GM18499 (cell line): ENCODE measurements at regions not wholly inside any gene's neighbourhood (a gene's known extent, or its start where the extent isn't known, plus 50 kb on each side); places are given as distances from the start of the nearest gene placed in this dataset.

Experiments used
- ATAC-seq: cut with Tn5 transposase; IDR thresholded peaks from one replicate; pipeline ENCODE4 v1.9.1; 2021; ENCODE audit warnings: moderate number of reproducible peaks; ENCODE audit not compliant: insufficient read depth, unreplicated experiment

GRCh38 chr4:136495076-136495475 is 1037.2 kb downstream of the PCDH18 start:
- no peak for ATAC-seq

DNA sequence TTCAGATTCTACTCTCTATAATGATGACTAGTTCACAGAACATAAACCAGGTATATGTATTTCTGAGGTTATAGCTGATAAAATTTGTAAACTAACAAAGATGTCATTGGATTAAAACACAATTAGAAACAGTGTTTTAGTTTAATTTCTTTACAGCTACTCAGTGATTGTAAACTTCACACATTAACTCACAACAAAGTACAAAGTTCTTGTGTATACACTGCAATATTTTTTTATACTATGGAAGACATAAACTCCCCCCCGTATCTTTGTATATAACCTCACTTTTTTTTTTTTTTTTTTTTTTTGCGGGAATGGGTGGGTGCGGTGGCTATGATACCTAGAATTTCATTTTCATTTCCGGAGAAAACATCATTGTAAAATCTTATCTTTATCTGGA is 1043.2 kb downstream of the PCDH18 start:
- no peak for ATAC-seq

GRCh38 chr4:136484996-136485395 is 1047.3 kb downstream of the PCDH18 start:
- ATAC-seq = no peak

GRCh38 chr4:136476753-136477152 is 1055.5 kb downstream of the PCDH18 start:
- ATAC-seq = no peak

DNA sequence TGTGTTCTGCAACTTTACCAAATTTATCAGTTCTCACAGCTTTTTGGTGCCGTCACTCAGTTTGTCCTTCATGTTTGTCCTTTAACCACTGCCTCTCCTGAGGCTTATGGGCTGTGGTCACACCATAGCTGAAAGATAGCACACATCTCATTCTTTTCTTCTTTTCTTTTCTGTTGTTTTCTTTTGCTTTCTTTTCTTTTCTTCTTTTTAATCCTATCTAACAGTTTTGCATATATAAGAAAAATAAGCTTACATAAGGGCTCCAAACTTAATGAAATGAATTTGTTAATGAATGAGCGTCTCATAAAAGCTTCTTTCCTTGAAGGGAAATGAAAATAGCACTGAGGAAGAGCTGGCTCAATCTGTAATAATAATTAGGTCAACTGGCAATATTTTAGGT is 1061.2 kb downstream of the PCDH18 start:
- no peak for ATAC-seq

DNA sequence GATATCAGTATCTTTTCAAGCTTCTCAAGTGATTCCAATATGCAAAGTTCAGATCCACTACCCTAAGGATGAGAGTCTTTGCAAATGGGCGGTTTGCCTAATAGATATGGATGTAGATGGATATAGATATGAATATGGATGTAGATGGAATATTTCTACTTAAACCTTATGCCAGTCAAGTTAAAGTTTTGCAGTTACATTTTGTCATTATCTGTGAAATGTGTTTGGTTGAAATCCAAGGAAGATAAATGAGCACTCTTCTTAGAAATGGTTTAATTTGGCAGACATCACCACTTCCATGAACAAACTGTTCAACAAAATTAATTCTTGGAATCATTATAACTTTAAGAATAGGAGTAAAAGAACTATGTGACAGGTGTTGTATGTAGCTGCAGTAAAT is 1066.6 kb downstream of the PCDH18 start:
- ATAC-seq = no peak

- ATAC-seq = no peak
Measured at GRCh38 chr4:136463941-136464340, 1068.4 kb downstream of the PCDH18 start.

GRCh38 chr4:136461533-136461932 is 1070.8 kb downstream of the PCDH18 start:
- ATAC-seq = no peak

- no peak for ATAC-seq
Measured at GRCh38 chr4:136458326-136458725, 1074.0 kb downstream of the PCDH18 start.

DNA sequence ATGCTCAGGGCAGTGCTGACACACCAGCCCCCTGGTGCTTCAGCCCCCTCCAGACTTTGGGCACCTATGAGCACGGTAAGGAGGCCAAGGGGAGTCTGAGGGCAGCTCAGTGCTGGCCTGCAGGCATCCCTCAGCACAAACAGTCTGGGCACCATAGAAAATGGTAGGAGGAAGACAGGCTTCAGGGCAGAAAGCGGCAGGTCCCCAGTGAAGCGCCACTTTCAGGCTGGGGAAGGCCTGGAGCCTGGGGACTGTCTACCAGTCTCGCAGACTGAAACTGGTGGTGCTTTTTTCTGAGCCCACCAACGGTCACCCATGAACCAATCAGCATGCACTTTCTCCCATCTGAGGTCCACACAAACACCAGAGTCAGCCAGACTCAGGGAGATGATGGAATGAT is 1074.7 kb downstream of the PCDH18 start:
- no peak for ATAC-seq

DNA sequence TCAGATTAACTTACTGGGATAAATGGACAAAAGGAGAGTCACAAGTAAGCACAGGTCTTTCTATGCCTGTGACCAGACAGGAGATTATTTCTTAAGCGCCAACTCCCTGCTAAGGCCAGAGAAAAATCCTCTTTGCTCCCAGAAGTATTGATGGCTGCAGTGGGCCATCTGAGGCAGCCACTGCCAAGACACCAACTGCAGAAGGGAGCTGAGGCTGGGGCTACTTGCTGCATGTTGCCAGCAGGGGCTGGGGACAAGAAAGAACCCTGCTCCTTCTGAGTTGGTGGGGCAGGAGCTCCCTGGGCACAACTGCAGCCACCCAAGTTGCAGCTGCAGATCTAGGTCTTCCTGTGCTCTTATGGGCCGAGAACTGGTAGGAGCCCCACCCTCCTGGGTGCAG is 1075.3 kb downstream of the PCDH18 start:
- no peak for ATAC-seq

DNA sequence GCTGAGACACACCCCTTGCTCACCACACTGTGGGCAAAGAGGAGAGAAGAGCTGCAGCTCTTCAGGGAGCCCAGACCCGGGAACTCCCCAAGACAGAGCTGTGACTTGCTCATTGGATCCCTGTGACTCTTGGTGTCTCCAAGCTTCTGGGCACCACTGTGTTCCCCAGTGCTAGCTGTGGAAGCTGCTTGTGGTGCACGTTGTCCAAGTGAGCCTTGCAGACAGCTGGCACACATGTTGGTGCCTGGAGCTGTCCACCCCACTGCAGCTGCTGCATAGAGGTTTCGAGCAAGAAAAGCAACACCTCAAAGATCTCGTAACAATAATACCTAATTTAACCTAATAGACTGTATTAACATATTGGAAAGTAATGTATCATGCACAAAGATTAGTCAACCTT is 1089.3 kb downstream of the PCDH18 start:
- ATAC-seq = no peak

DNA sequence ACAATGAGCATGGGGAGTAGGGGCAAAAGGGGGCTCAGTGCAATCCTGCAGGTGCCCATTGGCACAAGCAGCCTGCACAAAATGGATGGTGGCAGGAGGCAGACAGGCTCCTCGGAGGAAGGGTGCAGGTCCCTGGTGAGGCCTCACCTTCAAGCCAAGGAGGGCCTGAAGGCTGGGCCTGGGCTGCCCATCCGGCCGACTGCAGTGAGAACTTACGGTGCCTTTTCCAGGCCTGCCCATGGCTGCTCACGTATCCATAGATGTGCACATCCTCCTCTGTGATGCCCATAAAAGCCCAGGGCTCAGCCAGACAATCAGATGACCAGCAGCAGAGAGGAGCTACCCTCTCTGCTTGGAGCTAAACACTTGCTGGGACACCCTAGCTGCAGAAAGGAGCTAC is 1089.8 kb downstream of the PCDH18 start:
- no peak for ATAC-seq

DNA sequence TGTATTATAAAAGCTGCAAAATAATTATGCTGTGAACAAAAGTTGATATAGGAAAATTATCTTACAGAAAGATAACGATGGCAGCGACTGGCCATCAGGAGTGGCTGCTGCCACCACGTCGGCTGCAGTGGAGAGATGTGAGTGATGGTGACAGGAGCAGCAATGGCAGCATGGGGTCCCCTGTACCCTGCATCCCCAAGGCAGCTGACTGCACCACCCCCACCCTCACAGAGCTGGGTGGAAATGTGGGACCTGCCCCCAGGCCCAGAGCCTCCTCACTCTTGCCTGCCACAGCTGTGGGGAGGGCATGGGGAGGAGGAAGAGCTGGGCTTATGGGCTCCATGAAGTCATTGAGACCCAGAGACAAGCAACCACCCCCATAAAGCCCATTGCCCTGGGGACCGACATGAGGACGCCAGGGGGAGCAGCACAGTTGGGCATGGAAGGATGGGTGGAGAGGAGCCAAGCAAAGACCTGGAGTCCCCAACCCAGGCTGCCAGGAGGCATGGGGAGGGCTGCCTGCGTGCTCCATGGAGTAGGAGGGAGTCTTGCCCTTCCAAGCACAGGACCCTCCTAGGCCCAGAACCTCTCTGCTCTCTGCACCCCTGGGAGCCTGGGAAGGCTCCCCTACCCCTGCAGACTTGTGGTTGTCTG is 1090.5 kb downstream of the PCDH18 start:
- ATAC-seq = no peak

DNA sequence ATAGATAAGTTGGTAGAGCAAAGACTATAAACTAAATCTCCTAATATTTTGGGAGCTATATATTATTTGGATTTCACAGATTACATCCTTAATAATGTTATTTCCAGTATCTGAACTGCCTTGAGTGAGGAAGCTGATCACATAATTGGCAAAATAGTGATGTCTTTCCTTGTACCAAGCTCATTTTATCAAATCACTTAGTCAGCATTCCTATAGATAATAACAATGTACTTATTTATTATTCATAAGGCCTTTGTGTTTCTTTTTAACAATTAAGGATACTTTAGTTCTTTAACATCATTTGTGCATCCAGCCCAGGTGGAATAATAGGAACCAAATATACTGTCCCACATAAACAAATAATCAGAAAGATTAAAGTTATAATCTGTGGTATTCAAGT is 1093.6 kb downstream of the PCDH18 start:
- ATAC-seq = no peak

- ATAC-seq = no peak
Measured at GRCh38 chr4:136424052-136424451, 1108.2 kb downstream of the PCDH18 start.

DNA sequence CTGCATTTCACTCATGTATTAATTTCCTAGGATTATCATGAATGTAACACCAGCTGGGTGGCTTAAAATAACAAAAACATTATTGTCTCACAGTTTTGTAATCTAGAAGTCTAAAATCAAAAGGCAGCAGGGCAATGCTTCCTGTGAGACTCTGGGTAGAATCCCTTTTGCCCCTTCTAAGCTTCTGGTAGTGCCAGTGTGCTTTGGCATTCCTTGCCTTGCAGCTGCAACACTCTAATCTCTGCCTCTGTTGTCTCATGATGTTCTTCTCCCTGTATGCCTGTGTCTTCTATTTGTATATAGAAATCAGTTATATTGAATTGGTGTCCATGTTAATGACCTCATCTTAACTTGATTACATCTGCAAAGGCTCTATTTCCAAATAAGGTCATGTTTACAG is 1117.3 kb downstream of the PCDH18 start:
- ATAC-seq = no peak

DNA sequence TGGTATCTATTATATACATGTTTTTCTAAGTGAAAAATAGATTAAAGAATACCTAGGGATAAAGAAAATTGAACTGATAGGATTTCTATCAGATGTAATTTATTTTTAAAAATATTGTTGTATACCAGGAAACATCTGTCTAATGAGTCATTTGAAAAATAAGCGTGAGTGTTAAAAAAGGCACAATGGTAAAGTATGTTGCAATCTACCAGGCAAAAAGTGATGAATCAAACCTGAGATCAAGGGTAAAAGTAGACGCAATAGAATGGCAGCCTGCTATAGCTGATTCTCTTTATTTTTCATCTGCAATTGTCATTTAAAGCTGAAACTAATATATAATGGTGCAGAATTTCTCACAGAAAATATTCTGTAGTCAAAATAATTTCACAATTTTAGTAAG is 1119.6 kb downstream of the PCDH18 start:
- no peak for ATAC-seq

- no peak for ATAC-seq
Measured at GRCh38 chr4:136400829-136401228, 1131.5 kb downstream of the PCDH18 start.

GRCh38 chr4:136395212-136395722 is 1137.0 kb downstream of the PCDH18 start:
- no peak for ATAC-seq

DNA sequence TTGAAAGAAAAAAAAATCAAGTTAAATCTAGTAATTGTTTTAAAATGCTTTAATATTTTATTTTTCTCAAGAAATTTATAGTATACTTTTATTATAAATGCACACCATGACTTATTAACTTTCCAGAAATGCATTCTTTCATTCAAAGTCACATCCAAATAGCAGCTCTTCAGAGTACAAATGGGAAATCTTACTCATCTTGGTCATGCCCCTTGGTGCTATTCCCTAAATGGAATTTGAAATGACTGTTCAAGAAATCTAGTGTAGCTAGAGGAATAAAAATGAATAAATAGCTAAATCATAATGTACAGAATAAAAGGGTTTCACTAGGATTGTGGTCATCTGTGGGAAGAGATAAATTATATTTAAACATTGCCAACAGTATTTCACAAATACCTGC is 1139.7 kb downstream of the PCDH18 start:
- no peak for ATAC-seq

- ATAC-seq = no peak
Measured at GRCh38 chr4:136390824-136391223, 1141.5 kb downstream of the PCDH18 start.

DNA sequence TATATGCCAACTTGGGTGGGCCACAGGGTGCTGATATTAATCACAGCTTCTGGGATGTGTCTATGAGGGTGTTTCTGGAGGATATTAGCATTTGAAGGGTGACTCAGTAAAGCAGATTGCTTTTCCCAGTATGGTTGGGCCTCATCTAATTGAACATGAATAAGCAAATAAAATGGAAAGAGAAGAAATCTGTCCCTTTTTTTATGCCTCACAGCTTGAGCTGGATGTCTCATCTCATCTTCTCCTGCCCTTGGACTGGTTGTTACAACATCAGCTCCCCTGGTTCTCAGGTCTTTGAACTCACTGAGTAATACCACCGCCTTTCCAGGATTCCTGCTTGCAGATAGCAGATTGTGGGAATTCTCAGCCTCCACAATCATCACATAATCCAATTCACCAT is 1149.2 kb downstream of the PCDH18 start:
- ATAC-seq = no peak
